Adrenal gland (tissue), 5 donors: ENCODE measurements at regions not wholly inside any gene's neighbourhood (a gene's known extent, or its start where the extent isn't known, plus 50 kb on each side); places are given as distances from the start of the nearest gene placed in this dataset.

Source experiments
- POLR2A ChIP-seq, 2 donors: fragments of 450-650 bp; IDR thresholded peaks; one replicate each; pipeline ENCODE4 v1.6.1; 2017; ENCODE audit warnings: antibody characterized with exemption in 2 of 2, mild to moderate bottlenecking in 2 of 2, moderate library complexity in 1 of 2
- TF ChIP-seq, protein P1 (sequence below), 6 experiments: fragments of 450-650 bp in 4 of 6; fragments of 200-600 bp in 2 of 6; sonication (generic) in 1 of 6; IDR thresholded peaks; 1 replicate in 5 of 6; 2 replicates in 1 of 6; pipeline versions ENCODE4 v1.5.1 to v1.8.0; 2016 to 2021; ENCODE audit warnings: antibody characterized with exemption in 6 of 6, mild to moderate bottlenecking in 2 of 6, moderate library complexity in 1 of 6
- donor health status: DM: no; HTN: no; CAD: no.

DNA sequence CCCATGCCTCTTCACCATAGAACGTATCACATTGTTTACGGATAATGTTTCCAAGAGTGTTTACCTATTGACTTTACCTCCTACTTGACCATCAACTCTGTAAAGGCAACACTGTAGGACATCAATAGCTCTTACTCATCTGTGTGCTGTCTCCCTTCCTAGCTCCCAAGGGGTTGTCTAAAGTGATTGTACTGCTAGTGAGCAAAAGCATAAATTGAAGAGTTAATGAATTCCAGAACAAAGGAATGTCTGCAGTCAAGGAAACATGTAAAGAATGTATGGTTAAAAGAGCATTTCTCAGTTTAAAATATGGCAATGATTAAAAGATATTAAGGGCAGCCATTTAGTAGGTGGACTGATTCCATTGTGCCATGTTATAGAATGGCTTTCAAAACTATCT, 985.4 kb downstream of the TBC1D32 start:
- TF ChIP-seq, protein P1, sequence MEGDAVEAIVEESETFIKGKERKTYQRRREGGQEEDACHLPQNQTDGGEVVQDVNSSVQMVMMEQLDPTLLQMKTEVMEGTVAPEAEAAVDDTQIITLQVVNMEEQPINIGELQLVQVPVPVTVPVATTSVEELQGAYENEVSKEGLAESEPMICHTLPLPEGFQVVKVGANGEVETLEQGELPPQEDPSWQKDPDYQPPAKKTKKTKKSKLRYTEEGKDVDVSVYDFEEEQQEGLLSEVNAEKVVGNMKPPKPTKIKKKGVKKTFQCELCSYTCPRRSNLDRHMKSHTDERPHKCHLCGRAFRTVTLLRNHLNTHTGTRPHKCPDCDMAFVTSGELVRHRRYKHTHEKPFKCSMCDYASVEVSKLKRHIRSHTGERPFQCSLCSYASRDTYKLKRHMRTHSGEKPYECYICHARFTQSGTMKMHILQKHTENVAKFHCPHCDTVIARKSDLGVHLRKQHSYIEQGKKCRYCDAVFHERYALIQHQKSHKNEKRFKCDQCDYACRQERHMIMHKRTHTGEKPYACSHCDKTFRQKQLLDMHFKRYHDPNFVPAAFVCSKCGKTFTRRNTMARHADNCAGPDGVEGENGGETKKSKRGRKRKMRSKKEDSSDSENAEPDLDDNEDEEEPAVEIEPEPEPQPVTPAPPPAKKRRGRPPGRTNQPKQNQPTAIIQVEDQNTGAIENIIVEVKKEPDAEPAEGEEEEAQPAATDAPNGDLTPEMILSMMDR (IDR thresholded peaks at IDR 0.05) = no peak
- no peak for TF ChIP-seq POLR2A (IDR thresholded peaks at IDR 0.05)
